Hepatocyte (in vitro differentiated cells): ENCODE measurements at regions not wholly inside any gene's neighbourhood (a gene's known extent, or its start where the extent isn't known, plus 50 kb on each side); places are given as distances from the start of the nearest gene placed in this dataset.

Experiments used
- DNase-seq: peaks from one replicate; pipeline ENCODE4 v3.0.0-alpha.2; 2016; ENCODE audit warnings: low spot score
- H2AFZ ChIP-seq: fragments of 200-600 bp; sonication (generic); 2 replicates; pipeline ENCODE4 v1.6.0; 2016; ENCODE audit warnings: antibody characterized with exemption, mild to moderate bottlenecking
- H3K27ac ChIP-seq: fragments of 200-600 bp; sonication (generic); 2 replicates; pipeline ENCODE4 v1.5.1; 2016; ENCODE audit warnings: mild to moderate bottlenecking
- H3K27me3 ChIP-seq: fragments of 200-600 bp; sonication (generic); 2 replicates; pipeline ENCODE4 v1.6.1; 2016
- H3K36me3 ChIP-seq: fragments of 200-600 bp; sonication (generic); replicated peaks from 2 replicates; pipeline ENCODE4 v1.5.1; 2016; ENCODE audit warnings: low read depth; ENCODE audit not compliant: insufficient read depth
- H3K4me1 ChIP-seq: fragments of 200-600 bp; sonication (generic); 2 replicates; pipeline ENCODE4 v1.5.1; 2016; ENCODE audit warnings: mild to moderate bottlenecking, moderate library complexity; ENCODE audit not compliant: insufficient read depth
- H3K4me2 ChIP-seq: fragments of 200-600 bp; sonication (generic); 2 replicates; pipeline ENCODE4 v1.6.0; 2016
- H3K4me3 ChIP-seq: fragments of 200-600 bp; sonication (generic); 2 replicates; pipeline ENCODE4 v1.5.1; 2016; ENCODE audit warnings: mild to moderate bottlenecking
- H3K79me2 ChIP-seq: fragments of 200-600 bp; sonication (generic); 2 replicates; pipeline ENCODE4 v1.6.0; 2017; ENCODE audit warnings: mild to moderate bottlenecking
- H3K9me2 ChIP-seq: fragments of 200-600 bp; sonication (generic); replicated peaks from 2 replicates; pipeline ENCODE4 v1.6.0; 2017; ENCODE audit warnings: mild to moderate bottlenecking; ENCODE audit not compliant: insufficient read depth
- H3K9me3 ChIP-seq: fragments of 200-600 bp; sonication (generic); 2 replicates; pipeline ENCODE4 v1.5.1; 2016; ENCODE audit warnings: low read depth, mild to moderate bottlenecking
- H4K20me1 ChIP-seq: fragments of 200-600 bp; sonication (generic); 2 replicates; pipeline ENCODE4 v1.6.0; 2016; ENCODE audit warnings: mild to moderate bottlenecking; ENCODE audit not compliant: insufficient read depth, poor library complexity, severe bottlenecking
- EZH2 ChIP-seq: fragments of 200-600 bp; sonication (generic); IDR thresholded peaks from 2 replicates; pipeline ENCODE4 v1.6.1; 2016; ENCODE audit warnings: antibody characterized with exemption, mild to moderate bottlenecking, borderline replicate concordance
- EZH2phosphoT487 ChIP-seq: fragments of 200-600 bp; sonication (generic); IDR thresholded peaks from one replicate; pipeline ENCODE4 v1.6.1; 2018; ENCODE audit warnings: antibody characterized with exemption, mild to moderate bottlenecking, low read depth, moderate library complexity; ENCODE audit not compliant: unreplicated experiment, severe bottlenecking
- WGBS: methylation state at CpG from one replicate; pipeline ENCODE4 v1.1.6; 2016; ENCODE audit warnings: low lambda C conversion rate; ENCODE audit errors: missing lambda C conversion rate; 5-methylcytosine and 5-hydroxymethylcytosine counted together
- TF ChIP-seq, protein P1 (sequence below): fragments of 200-600 bp; sonication (generic); IDR thresholded peaks from 2 replicates; pipeline ENCODE4 v1.5.1; 2016; ENCODE audit warnings: antibody characterized with exemption, mild to moderate bottlenecking; ENCODE audit not compliant: poor library complexity

DNA sequence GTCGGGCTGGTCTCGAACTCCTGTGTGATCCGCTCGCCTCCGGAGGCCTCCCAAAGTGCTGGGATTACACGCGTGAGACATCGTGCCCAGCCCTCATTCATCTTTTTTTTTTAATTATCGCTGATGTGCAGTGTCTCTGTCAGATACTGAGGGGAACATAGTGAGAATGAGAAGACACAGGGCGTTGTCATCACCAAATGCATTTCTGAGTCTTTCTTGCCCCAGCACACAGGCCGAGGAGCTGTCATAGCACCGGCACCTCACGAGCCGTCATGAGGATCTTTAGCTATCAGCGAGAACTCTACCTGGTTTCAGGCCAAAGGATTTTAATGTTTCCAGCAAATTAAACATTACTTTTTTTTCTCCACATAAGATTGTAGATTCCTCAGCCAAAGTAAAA is 548.0 kb upstream of the SOX11 start:
- Histone ChIP-seq H3K4me3 (no peak overlapping the region), H4K20me1 (no peaks in the 10 kb centered on the region), H3K27ac (no peak overlapping the region), H3K9me2 (no peaks in the 10 kb centered on the region), H3K79me2 (no peaks in the 10 kb centered on the region), H3K27me3 (no peaks in the 10 kb centered on the region), H3K9me3 (no peaks in the 10 kb centered on the region), H3K4me2 (no peak overlapping the region), H3K4me1 (no peaks in the 10 kb centered on the region), H3K36me3 (no peaks in the 10 kb centered on the region), H2AFZ (no peak overlapping the region)
- TF ChIP-seq, protein P1, sequence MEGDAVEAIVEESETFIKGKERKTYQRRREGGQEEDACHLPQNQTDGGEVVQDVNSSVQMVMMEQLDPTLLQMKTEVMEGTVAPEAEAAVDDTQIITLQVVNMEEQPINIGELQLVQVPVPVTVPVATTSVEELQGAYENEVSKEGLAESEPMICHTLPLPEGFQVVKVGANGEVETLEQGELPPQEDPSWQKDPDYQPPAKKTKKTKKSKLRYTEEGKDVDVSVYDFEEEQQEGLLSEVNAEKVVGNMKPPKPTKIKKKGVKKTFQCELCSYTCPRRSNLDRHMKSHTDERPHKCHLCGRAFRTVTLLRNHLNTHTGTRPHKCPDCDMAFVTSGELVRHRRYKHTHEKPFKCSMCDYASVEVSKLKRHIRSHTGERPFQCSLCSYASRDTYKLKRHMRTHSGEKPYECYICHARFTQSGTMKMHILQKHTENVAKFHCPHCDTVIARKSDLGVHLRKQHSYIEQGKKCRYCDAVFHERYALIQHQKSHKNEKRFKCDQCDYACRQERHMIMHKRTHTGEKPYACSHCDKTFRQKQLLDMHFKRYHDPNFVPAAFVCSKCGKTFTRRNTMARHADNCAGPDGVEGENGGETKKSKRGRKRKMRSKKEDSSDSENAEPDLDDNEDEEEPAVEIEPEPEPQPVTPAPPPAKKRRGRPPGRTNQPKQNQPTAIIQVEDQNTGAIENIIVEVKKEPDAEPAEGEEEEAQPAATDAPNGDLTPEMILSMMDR = no peak
- TF ChIP-seq EZH2 = no peak
- no peak for TF ChIP-seq EZH2phosphoT487
- DNase-seq = no peak
- 84% methylated on average over 15 of the region's 15 CpGs for WGBS

DNA sequence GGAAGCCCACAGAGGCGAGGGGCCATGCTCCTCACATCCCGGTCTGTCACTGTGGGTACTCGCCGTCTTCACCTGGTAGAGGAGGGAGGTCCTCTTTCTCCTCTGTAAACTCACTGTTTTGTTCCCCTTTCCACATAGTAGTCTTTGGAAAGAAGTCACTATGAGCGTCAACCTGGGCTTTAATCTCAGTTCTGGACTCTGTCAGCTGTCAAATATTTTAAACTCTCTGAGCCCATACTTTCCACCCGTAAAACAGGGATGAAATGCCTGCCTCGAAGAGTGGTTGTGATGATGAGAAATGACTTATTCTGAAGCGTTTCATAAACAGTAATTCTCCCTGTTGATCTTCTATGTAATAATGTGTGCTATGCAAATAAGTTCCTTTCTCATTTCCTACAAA is 547.1 kb upstream of the SOX11 start:
- Histone ChIP-seq H2AFZ (no peak overlapping the region), H3K4me3 (no peak overlapping the region), H3K4me2 (no peak overlapping the region), H3K27me3 (no peaks in the 10 kb centered on the region), H3K9me2 (no peaks in the 10 kb centered on the region), H3K27ac (no peak overlapping the region), H3K4me1 (no peaks in the 10 kb centered on the region), H4K20me1 (no peaks in the 10 kb centered on the region), H3K9me3 (no peaks in the 10 kb centered on the region), H3K79me2 (no peaks in the 10 kb centered on the region), H3K36me3 (no peaks in the 10 kb centered on the region)
- no peak for DNase-seq
- TF ChIP-seq, protein P1 = no peak
- TF ChIP-seq EZH2phosphoT487 (no peak), EZH2 (no peak)
- 54% methylated on average over 8 of the region's 8 CpGs for WGBS

DNA sequence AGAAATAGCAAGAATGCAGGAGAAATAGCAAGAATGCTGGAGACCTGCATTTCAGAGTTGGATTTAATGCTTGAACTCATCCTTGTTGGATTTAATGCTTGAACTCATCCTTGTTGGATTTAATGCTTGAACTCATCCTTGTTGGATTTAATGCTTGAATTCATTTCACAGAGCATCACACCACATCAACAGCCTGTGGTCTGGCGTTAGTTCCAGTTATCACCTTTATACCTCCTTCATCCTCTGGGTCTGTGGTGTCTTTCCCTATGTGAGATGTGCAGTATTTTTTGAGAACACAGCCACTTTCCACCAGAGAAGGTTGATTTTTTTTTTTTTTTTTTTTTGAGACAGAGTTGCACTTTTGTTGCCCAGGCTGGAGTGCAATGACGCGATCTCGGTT is 546.4 kb upstream of the SOX11 start:
- H3K9me3 ChIP-seq = no peaks in the 10 kb centered on the region
- no peaks in the 10 kb centered on the region for H4K20me1 ChIP-seq
- H3K4me2 ChIP-seq = no peak overlapping the region
- 93% methylated on average over 4 of the region's 4 CpGs for WGBS
- H3K4me1 ChIP-seq = no peaks in the 10 kb centered on the region
- H3K27me3 ChIP-seq = no peaks in the 10 kb centered on the region
- TF ChIP-seq, protein P1 = no peak
- no peak for TF ChIP-seq EZH2
- no peak for TF ChIP-seq EZH2phosphoT487
- no peak for DNase-seq
- no peaks in the 10 kb centered on the region for H3K36me3 ChIP-seq
- no peaks in the 10 kb centered on the region for H3K79me2 ChIP-seq
- H3K4me3 ChIP-seq = no peak overlapping the region
- H3K9me2 ChIP-seq = no peaks in the 10 kb centered on the region
- no peak overlapping the region for H3K27ac ChIP-seq
- H2AFZ ChIP-seq = no peak overlapping the region
